GM23338 (cell line): ENCODE measurements at regions not wholly inside any gene's neighbourhood (a gene's known extent, or its start where the extent isn't known, plus 50 kb on each side); places are given as distances from the start of the nearest gene placed in this dataset.

Source experiments
- ATAC-seq: fragments of 200-7000 bp; cut with Tn5 transposase; 3 replicates; pipeline ENCODE4 v1.9.1; 2020
- DNase-seq: peaks from one replicate; pipeline ENCODE4 v3.0.0-alpha.2; 2015; ENCODE audit warnings: low spot score
- H2AFZ ChIP-seq: fragments of 200-600 bp; sonication (generic); 2 replicates; pipeline ENCODE4 v1.8.0; 2016; ENCODE audit warnings: antibody characterized with exemption, mild to moderate bottlenecking, moderate library complexity
- H3F3A ChIP-seq: fragments of 200-600 bp; sonication (generic); replicated peaks from 2 replicates; pipeline ENCODE4 v1.8.0; 2017; ENCODE audit warnings: antibody characterized with exemption, mixed run types, low read depth
- H3K27ac ChIP-seq: fragments of 200-600 bp; sonication (generic); 2 replicates; pipeline ENCODE4 v1.6.1; 2016; ENCODE audit warnings: low read depth
- H3K27me3 ChIP-seq: fragments of 200-600 bp; sonication (generic); 2 replicates; pipeline ENCODE4 v1.8.0; 2016; ENCODE audit warnings: mild to moderate bottlenecking, mixed run types, moderate library complexity; ENCODE audit not compliant: insufficient read depth
- H3K36me3 ChIP-seq: fragments of 200-600 bp; sonication (generic); 2 replicates; pipeline ENCODE4 v1.8.0; 2016; ENCODE audit warnings: mild to moderate bottlenecking; ENCODE audit not compliant: insufficient read depth
- H3K4me1 ChIP-seq: fragments of 200-600 bp; sonication (generic); 2 replicates; pipeline ENCODE4 v1.8.0; 2016; ENCODE audit warnings: mild to moderate bottlenecking, moderate library complexity; ENCODE audit not compliant: insufficient read depth
- H3K4me2 ChIP-seq: fragments of 200-600 bp; sonication (generic); 2 replicates; pipeline ENCODE4 v1.7.1; 2017; ENCODE audit warnings: mixed run types
- H3K4me3 ChIP-seq: fragments of 200-600 bp; sonication (generic); 2 replicates; pipeline ENCODE4 v1.6.1; 2016; ENCODE audit warnings: mixed run types
- H3K79me2 ChIP-seq: fragments of 200-600 bp; sonication (generic); replicated peaks from 2 replicates; pipeline ENCODE4 v1.8.0; 2017; ENCODE audit warnings: mild to moderate bottlenecking; ENCODE audit not compliant: insufficient read depth
- H3K9me2 ChIP-seq: fragments of 200-600 bp; sonication (generic); 2 replicates; pipeline ENCODE4 v1.8.0; 2017; ENCODE audit not compliant: insufficient read depth
- H4K20me1 ChIP-seq: fragments of 200-600 bp; sonication (generic); replicated peaks from 2 replicates; pipeline ENCODE4 v1.8.0; 2017; ENCODE audit warnings: mild to moderate bottlenecking; ENCODE audit not compliant: insufficient read depth
- H3K27ac Mint-ChIP-seq: 2 replicates; pipeline ENCODE4 v1.8.0; 2020; ENCODE audit warnings: inconsistent platforms, mild to moderate bottlenecking, moderate library complexity, mixed read lengths
- H3K27me3 Mint-ChIP-seq: 3 replicates; pipeline ENCODE4 v1.8.0; 2022; ENCODE audit warnings: low read depth, mild to moderate bottlenecking, moderate library complexity, mixed read lengths, inconsistent platforms; ENCODE audit not compliant: insufficient read depth, poor library complexity
- H3K36me3 Mint-ChIP-seq: 3 replicates; pipeline ENCODE4 v1.8.0; 2021; ENCODE audit warnings: low read depth, mild to moderate bottlenecking, inconsistent platforms, moderate library complexity, mixed read lengths
- H3K4me1 Mint-ChIP-seq: 3 replicates; pipeline ENCODE4 v1.8.0; 2020; ENCODE audit warnings: mild to moderate bottlenecking, inconsistent platforms, mixed read lengths
- H3K4me3 Mint-ChIP-seq: 3 replicates; pipeline ENCODE4 v1.8.0; 2021; ENCODE audit warnings: moderate library complexity, mild to moderate bottlenecking, inconsistent platforms, mixed read lengths
- H3K9me3 Mint-ChIP-seq: 3 replicates; pipeline ENCODE4 v1.8.0; 2020; ENCODE audit warnings: moderate library complexity, mild to moderate bottlenecking, inconsistent platforms, mixed read lengths
- CREB1 ChIP-seq: fragments of 250-450 bp; sonication (Bioruptor Pico); IDR thresholded peaks from 2 replicates; pipeline ENCODE4 v1.5.0; 2020; ENCODE audit warnings: low read depth, mild to moderate bottlenecking, moderate library complexity
- JUNB ChIP-seq: IDR thresholded peaks from one replicate; pipeline ENCODE4 v1.6.1; 2016; ENCODE audit warnings: antibody characterized with exemption; ENCODE audit not compliant: unreplicated experiment
- NANOG ChIP-seq: IDR thresholded peaks from 2 replicates; pipeline ENCODE4 v1.6.1; 2016; ENCODE audit warnings: antibody characterized with exemption, borderline replicate concordance
- POLR2AphosphoS5 ChIP-seq: IDR thresholded peaks from 2 replicates; pipeline ENCODE4 v1.6.1; 2016; ENCODE audit warnings: antibody characterized with exemption, low read depth
- REST ChIP-seq: IDR thresholded peaks from one replicate; pipeline ENCODE4 v1.6.1; 2018; ENCODE audit warnings: antibody characterized with exemption; ENCODE audit not compliant: unreplicated experiment
- STAT1 ChIP-seq: IDR thresholded peaks from one replicate; pipeline ENCODE4 v1.6.1; 2016; ENCODE audit warnings: antibody characterized with exemption; ENCODE audit not compliant: unreplicated experiment
- ZNF114 ChIP-seq: fragments of 250-450 bp; sonication (Bioruptor Pico); IDR thresholded peaks from 2 replicates; pipeline ENCODE4 v1.5.0; 2020; ENCODE audit warnings: mild to moderate bottlenecking, moderate library complexity
- ZNF331 ChIP-seq: fragments of 250-450 bp; sonication (Bioruptor Pico); IDR thresholded peaks from 2 replicates; pipeline ENCODE4 v1.5.0; 2020; ENCODE audit warnings: low read depth, mild to moderate bottlenecking, moderate library complexity
- ZNF462 ChIP-seq: fragments of 250-450 bp; sonication (Bioruptor Pico); IDR thresholded peaks from 2 replicates; pipeline ENCODE4 v1.5.0; 2020; ENCODE audit warnings: mild to moderate bottlenecking, moderate library complexity
- TF ChIP-seq, protein P1 (sequence below): IDR thresholded peaks from 2 replicates; pipeline ENCODE4 v1.6.1; 2016; ENCODE audit warnings: antibody characterized with exemption

GRCh38 chr1:222413436-222413835, 134.5 kb downstream of the HHIPL2 start (continued):
- TF ChIP-seq ZNF462 (CRISPR knock-in tag) (no peak), NANOG (no peak), ZNF114 (CRISPR knock-in tag) (no peak), POLR2AphosphoS5 (no peak)

DNA sequence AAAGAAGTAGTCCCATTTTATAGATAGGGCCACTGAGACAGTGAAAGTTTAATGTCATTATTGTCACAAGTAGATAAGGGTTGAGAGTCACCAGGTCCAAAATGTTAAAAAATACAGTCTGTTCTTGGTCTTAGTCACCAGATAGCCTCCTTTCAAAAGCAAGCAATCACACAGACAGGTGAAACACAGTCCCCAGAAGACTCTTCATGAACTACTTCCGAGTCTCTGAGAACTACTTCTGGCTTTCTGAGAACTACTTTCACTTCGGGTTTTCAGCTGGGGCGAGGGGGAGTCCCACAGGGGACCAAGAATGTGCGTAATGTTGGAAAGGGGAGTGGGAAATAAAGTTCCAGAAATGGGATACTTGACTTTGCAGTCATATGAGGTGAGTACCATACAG, 143.2 kb downstream of the HHIPL2 start:
- H3K27ac ChIP-seq = no peak overlapping the region
- H3K4me3 ChIP-seq = no peak overlapping the region
- no peak overlapping the region for H3K27ac Mint-ChIP-seq
- H3K4me3 Mint-ChIP-seq = no peak overlapping the region
- no peaks in the 10 kb centered on the region for H3F3A ChIP-seq
- no peak overlapping the region for H2AFZ ChIP-seq
- no peaks in the 10 kb centered on the region for H3K36me3 Mint-ChIP-seq
- TF ChIP-seq STAT1 = no peak
- peaks cover 5% of the 10 kb centered on the region for H3K27me3 Mint-ChIP-seq
- H3K4me2 ChIP-seq = no peak overlapping the region
- no peaks in the 10 kb centered on the region for H3K27me3 ChIP-seq
- DNase-seq = no peak
- H3K4me1 Mint-ChIP-seq = no peaks in the 10 kb centered on the region
- no peaks in the 10 kb centered on the region for H4K20me1 ChIP-seq
- ATAC-seq = no peak
- no peaks in the 10 kb centered on the region for H3K4me1 ChIP-seq
- H3K9me2 ChIP-seq = no peaks in the 10 kb centered on the region
- H3K36me3 ChIP-seq = no peaks in the 10 kb centered on the region
- H3K79me2 ChIP-seq = no peaks in the 10 kb centered on the region
- no peaks in the 10 kb centered on the region for H3K9me3 Mint-ChIP-seq

- Histone ChIP-seq H3K79me2 (no peaks in the 10 kb centered on the region), H3K27ac (no peak overlapping the region), H3K9me2 (no peaks in the 10 kb centered on the region), H2AFZ (no peak overlapping the region), H3K4me2 (no peak overlapping the region), H3K4me1 (no peaks in the 10 kb centered on the region), H3K36me3 (no peaks in the 10 kb centered on the region), H3F3A (no peaks in the 10 kb centered on the region), H3K4me3 (no peak overlapping the region), H4K20me1 (no peaks in the 10 kb centered on the region), H3K27me3 (no peaks in the 10 kb centered on the region)
- Mint-ChIP-seq H3K9me3 (no peaks in the 10 kb centered on the region), H3K27me3 (peaks cover 4% of the 10 kb centered on the region), H3K4me3 (no peak overlapping the region), H3K36me3 (no peaks in the 10 kb centered on the region), H3K4me1 (no peaks in the 10 kb centered on the region), H3K27ac (no peak overlapping the region)
- ATAC-seq (no peak), DNase-seq (no peak)
- TF ChIP-seq REST (no peak), NANOG (no peak), STAT1 (no peak), POLR2AphosphoS5 (no peak), CREB1 (no peak), ZNF114 (CRISPR knock-in tag) (no peak), ZNF331 (CRISPR knock-in tag) (no peak), JUNB (no peak)
- TF ChIP-seq, protein P1, sequence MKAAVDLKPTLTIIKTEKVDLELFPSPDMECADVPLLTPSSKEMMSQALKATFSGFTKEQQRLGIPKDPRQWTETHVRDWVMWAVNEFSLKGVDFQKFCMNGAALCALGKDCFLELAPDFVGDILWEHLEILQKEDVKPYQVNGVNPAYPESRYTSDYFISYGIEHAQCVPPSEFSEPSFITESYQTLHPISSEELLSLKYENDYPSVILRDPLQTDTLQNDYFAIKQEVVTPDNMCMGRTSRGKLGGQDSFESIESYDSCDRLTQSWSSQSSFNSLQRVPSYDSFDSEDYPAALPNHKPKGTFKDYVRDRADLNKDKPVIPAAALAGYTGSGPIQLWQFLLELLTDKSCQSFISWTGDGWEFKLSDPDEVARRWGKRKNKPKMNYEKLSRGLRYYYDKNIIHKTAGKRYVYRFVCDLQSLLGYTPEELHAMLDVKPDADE = no peak
These were observed 148.7 kb downstream of the HHIPL2 start for GRCh38 chr1:222399197-222399596.
